ENCODE measurements at regions not wholly inside any gene's neighbourhood (a gene's known extent, or its start where the extent isn't known, plus 50 kb on each side); places are given as distances from the start of the nearest gene placed in this dataset.
"Not testable (repeated sequence)": the region's sequence is repeated elsewhere in the genome, so short reads cannot be mapped to it uniquely, and the experiment has no call there.

DNA sequence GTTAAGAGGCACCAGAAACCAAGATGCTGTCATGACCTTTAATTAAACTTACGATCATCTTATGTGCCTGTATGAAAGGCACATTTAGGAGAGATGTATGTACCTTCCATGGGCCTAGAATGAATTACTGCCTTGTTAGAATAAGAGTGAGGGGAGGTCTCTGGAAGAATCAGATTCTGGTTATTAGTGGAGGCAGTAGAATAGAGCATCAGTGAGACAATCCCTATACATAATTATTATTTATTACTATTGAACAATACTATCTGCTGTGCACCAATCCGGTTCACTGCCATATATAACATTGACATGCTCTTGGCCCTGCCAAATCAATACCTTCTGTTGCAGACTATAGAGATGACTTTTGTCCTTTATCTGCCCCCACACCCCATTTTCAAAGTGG lies 776.5 kb downstream of the DHX35 start:
- no peak overlapping the region for H3K4me3 ChIP-seq (ENCODE audit: control insufficient read depth, low read depth, low read length)
- no peak for DNase-seq (ENCODE audit: low read depth)
- TF ChIP-seq, protein P1, sequence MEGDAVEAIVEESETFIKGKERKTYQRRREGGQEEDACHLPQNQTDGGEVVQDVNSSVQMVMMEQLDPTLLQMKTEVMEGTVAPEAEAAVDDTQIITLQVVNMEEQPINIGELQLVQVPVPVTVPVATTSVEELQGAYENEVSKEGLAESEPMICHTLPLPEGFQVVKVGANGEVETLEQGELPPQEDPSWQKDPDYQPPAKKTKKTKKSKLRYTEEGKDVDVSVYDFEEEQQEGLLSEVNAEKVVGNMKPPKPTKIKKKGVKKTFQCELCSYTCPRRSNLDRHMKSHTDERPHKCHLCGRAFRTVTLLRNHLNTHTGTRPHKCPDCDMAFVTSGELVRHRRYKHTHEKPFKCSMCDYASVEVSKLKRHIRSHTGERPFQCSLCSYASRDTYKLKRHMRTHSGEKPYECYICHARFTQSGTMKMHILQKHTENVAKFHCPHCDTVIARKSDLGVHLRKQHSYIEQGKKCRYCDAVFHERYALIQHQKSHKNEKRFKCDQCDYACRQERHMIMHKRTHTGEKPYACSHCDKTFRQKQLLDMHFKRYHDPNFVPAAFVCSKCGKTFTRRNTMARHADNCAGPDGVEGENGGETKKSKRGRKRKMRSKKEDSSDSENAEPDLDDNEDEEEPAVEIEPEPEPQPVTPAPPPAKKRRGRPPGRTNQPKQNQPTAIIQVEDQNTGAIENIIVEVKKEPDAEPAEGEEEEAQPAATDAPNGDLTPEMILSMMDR (IDR thresholded peaks at IDR 0.05; ENCODE audit: control insufficient read depth, insufficient read depth, low read depth, low read length, missing control alignments): no peak

DNA sequence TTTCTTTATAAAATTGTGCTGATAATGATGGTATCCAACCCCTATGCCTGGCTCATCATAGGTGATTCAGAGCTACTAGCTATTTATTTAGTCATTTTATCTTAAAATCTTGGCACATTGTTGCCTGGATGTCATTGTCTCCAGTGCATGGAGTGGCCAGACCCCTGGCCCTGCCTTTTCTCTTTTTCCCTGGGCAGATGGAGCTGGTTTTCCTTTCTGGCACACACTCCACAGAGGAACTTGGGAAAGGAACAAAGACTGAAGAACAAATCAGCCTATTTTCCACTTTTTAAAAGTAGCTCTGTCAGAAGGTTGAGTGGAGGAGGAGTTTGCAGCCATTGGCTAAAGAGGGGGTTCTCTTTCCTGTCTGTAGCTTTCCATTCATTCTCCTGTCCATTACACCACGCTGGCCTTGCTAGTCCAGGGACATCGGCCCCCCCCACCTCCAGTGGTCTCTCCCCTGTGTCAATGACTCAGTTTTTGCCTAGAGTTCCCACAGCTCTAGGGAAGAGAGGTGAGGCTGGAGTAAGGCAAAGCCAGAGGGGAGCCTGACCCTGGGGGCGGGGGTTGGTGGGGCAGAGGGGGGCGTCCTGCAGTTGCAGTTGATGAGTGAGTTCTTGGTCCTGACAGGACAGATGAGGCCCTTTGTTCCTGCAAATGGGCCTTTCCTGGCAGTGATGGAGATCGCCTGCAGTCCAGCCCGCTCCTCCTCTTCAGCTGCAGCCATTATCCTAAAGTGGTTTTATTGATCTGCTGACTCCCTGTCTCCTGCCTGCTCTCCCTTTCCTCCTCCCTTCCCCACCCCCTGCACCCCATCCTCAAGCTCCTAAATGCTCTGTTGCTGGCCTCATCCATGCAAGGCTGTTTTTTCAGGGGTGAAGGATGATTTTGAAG lies 774.5 kb downstream of the DHX35 start:
- H3K4me3 ChIP-seq (ENCODE audit: control insufficient read depth, low read depth, low read length): no peak overlapping the region
- TF ChIP-seq, protein P1 (IDR thresholded peaks at IDR 0.05; ENCODE audit: control insufficient read depth, insufficient read depth, low read depth, low read length, missing control alignments): no peak
- DNase-seq (ENCODE audit: low read depth): no peak

DNA sequence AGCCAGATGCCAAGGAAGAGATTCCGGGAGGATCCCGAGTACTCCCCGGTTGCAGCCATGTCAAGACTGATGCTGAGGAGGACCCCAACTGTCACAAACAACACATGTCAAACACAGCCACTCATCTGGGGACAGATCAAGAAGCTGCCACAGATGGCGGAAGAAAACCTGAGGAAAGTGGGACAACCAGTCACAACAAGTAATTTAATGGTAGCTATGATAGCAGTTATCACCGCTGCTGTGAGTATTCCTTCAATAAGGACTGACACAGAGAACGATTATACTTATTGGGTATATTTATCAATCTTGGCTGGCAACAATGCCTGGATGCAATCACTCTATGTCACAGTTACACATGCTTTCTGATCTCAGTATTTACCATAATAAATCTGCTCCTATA lies 763.4 kb downstream of the DHX35 start:
- not testable (repeated sequence) for H3K4me3 ChIP-seq (ENCODE audit: control insufficient read depth, low read depth, low read length); DNase-seq (ENCODE audit: low read depth)

DNA sequence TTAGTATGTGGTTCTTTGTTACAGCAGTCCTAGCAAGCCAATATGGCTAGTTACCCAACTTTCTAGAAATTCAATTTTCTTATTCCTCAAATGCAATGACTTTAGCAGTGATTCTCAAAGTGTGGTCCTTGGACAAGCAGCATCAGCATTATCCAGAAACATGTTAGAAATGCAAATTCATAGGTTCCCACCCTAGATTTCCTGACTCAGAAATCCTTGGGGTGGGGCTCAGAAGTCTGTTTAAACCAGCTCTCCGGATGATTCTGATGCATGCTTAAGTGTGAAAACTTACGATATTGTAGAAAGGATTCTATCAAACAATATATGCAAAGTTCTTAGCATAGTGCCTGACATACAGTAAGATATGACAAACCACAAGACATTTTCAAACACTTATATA lies 757.1 kb downstream of the DHX35 start:
- TF ChIP-seq, protein P1 (IDR thresholded peaks at IDR 0.05; ENCODE audit: control insufficient read depth, insufficient read depth, low read depth, low read length, missing control alignments): no peak
- H3K4me3 ChIP-seq (ENCODE audit: control insufficient read depth, low read depth, low read length): no peak overlapping the region
- no peak for DNase-seq (ENCODE audit: low read depth)

DNA sequence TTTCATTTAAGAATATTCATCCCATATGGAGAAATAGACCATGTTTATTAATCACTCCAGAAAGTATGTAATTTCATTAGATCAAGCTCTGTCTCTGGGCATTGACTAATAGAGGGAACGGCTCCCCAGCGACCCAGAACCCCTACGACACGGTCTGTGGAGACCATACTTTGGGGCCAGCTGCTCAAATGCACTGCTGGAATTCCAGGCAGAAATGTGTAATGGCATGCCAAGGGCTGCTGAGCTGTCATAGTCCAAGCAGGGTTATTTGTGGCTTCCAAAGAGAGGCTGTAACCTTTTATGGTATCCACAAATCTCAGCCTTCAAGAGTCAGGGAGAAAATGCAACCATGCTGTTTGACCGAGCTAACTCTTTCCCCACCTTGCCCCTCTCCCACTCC lies 755.8 kb downstream of the DHX35 start:
- H3K4me3 ChIP-seq (ENCODE audit: control insufficient read depth, low read depth, low read length): no peak overlapping the region
- TF ChIP-seq, protein P1 (IDR thresholded peaks at IDR 0.05; ENCODE audit: control insufficient read depth, insufficient read depth, low read depth, low read length, missing control alignments): no peak
- DNase-seq (ENCODE audit: low read depth): no peak

DNA sequence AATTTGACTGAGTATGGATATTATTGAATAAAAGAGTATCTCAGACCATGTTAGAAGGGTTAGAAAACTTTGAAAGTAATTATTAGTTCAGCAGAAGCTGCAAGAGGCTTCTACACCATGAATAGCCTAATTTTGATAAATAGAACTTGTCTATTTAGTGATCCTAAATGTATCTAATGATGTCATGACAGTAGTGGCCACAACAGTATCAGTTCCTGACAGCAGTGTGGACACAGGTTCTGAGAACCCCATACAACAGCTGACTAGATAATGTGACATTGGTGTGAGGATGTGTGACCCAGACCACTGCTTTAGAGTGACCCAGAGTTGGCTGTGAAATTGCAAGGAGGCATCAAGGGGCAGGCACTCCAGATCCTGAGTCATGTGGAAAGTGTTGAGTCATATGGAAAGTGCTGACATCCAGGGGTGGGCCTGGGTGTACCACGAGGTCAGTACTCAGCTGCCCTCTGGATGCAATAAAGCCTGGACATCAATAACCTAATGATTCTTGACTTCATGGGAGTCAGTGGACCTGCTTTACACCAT lies 754.7 kb downstream of the DHX35 start:
- TF ChIP-seq, protein P1 (IDR thresholded peaks at IDR 0.05; ENCODE audit: control insufficient read depth, insufficient read depth, low read depth, low read length, missing control alignments): no peak
- no peak for DNase-seq (ENCODE audit: low read depth)
- H3K4me3 ChIP-seq (ENCODE audit: control insufficient read depth, low read depth, low read length): no peak overlapping the region

DNA sequence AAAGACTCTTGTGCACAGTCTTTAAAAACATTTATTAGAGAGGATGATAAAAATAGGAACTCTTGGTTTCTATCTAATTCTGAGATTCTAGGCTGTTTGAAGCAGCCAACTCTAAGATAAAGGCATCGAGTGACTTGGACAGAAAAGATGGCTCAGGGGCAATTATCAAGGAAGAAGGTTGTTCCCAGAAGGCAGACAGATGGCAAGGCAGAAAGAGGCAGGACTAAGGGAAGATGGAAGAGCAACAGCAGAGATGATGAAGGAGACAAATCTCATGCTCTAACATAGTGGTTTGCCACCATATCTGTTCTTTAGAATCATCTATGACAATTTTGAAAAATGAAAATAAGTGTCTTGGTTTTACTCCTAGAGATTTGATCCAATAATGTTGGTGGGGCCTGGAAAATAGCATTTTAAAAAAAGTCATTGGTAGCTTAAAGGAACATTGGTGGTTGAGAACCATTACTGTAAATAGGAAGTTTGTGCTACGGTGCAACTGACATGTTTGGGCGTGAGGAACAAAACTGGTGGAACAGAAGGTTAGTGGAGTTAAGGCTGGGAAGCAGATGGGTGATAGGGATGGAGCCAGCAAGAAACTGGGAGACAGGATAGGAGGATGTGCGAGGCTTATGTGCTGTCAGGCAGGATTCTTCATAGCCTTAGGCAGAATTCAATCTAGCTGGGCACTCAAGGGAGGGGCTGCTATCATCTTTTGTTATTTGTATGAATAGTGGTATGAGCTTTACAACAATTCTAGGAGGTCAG lies 751.1 kb downstream of the DHX35 start:
- no peak for DNase-seq (ENCODE audit: low read depth)
- TF ChIP-seq, protein P1 (IDR thresholded peaks at IDR 0.05; ENCODE audit: control insufficient read depth, insufficient read depth, low read depth, low read length, missing control alignments): no peak
- no peak overlapping the region for H3K4me3 ChIP-seq (ENCODE audit: control insufficient read depth, low read depth, low read length)
